Astrocyte (in vitro differentiated cells and primary cell): ENCODE measurements at regions not wholly inside any gene's neighbourhood (a gene's known extent, or its start where the extent isn't known, plus 50 kb on each side); places are given as distances from the start of the nearest gene placed in this dataset.

Experiments used
- DNase-seq: peaks from one replicate; pipeline ENCODE4 v3.0.0-alpha.2; 2010; ENCODE audit warnings: low read depth
- FAIRE-seq: peaks from 2 replicates; lab custom pipeline; 2011; peaks lifted over from hg19 to GRCh38; lab: Jason Lieb, UNC
- H2AFZ ChIP-seq: 2 replicates; pipeline ENCODE4 v1.6.0; 2012; ENCODE audit warnings: low read depth, low read length, inconsistent platforms
- H3K27ac ChIP-seq: 2 replicates; pipeline ENCODE4 v1.5.1; 2011; ENCODE audit warnings: low read depth, low read length, inconsistent platforms
- H3K27me3 ChIP-seq: 2 replicates; pipeline ENCODE4 v1.6.0; 2011; ENCODE audit warnings: low read length, inconsistent platforms; ENCODE audit not compliant: insufficient read depth
- H3K36me3 ChIP-seq: 2 replicates; pipeline ENCODE4 v1.5.1; 2011; ENCODE audit warnings: low read length, inconsistent platforms; ENCODE audit not compliant: insufficient read depth
- H3K4me1 ChIP-seq: 2 replicates; pipeline ENCODE4 v1.5.1; 2011; ENCODE audit warnings: low read length, inconsistent platforms; ENCODE audit not compliant: insufficient read depth
- H3K4me2 ChIP-seq: 2 replicates; pipeline ENCODE4 v1.6.0; 2012; ENCODE audit warnings: low read length, inconsistent platforms
- H3K4me3 ChIP-seq: 2 replicates; pipeline ENCODE4 v1.5.1; 2011; ENCODE audit warnings: low read depth, mild to moderate bottlenecking, low read length, inconsistent platforms; ENCODE audit not compliant: insufficient read depth
- H3K79me2 ChIP-seq: 2 replicates; pipeline ENCODE4 v1.6.0; 2012; ENCODE audit warnings: mild to moderate bottlenecking, low read length, inconsistent platforms; ENCODE audit not compliant: insufficient read depth
- H3K9ac ChIP-seq: 2 replicates; pipeline ENCODE4 v1.6.0; 2012; ENCODE audit warnings: mild to moderate bottlenecking, low read length, inconsistent platforms
- H3K9me3 ChIP-seq: 2 replicates; pipeline ENCODE4 v1.5.1; 2012; ENCODE audit warnings: low read depth, mild to moderate bottlenecking, low read length, inconsistent platforms; ENCODE audit not compliant: insufficient read depth
- H4K20me1 ChIP-seq: 2 replicates; pipeline ENCODE4 v1.6.0; 2012; ENCODE audit warnings: low read length, inconsistent platforms; ENCODE audit not compliant: insufficient read depth
- H3K27ac Mint-ChIP-seq: one replicate; pipeline ENCODE4 v1.8.0; 2021; ENCODE audit warnings: mild to moderate bottlenecking, mixed read lengths; ENCODE audit not compliant: unreplicated experiment
- H3K27me3 Mint-ChIP-seq: one replicate; pipeline ENCODE4 v1.8.0; 2021; ENCODE audit warnings: low read depth, mixed read lengths; ENCODE audit not compliant: unreplicated experiment
- H3K36me3 Mint-ChIP-seq: one replicate; pipeline ENCODE4 v1.8.0; 2021; ENCODE audit warnings: low read depth, mixed read lengths; ENCODE audit not compliant: unreplicated experiment
- H3K4me1 Mint-ChIP-seq: one replicate; pipeline ENCODE4 v1.8.0; 2021; ENCODE audit warnings: low read depth, mixed read lengths; ENCODE audit not compliant: unreplicated experiment
- H3K4me3 Mint-ChIP-seq: one replicate; pipeline ENCODE4 v1.8.0; 2021; ENCODE audit warnings: mild to moderate bottlenecking, moderate library complexity, mixed read lengths; ENCODE audit not compliant: unreplicated experiment
- H3K9me3 Mint-ChIP-seq: one replicate; pipeline ENCODE4 v1.8.0; 2021; ENCODE audit warnings: mild to moderate bottlenecking, mixed read lengths; ENCODE audit not compliant: unreplicated experiment
- EZH2 ChIP-seq: IDR thresholded peaks from 2 replicates; pipeline ENCODE4 v1.6.1; 2012; ENCODE audit warnings: mild to moderate bottlenecking, low read length, inconsistent platforms; ENCODE audit not compliant: insufficient read depth
- TF ChIP-seq, protein P1 (sequence below): IDR thresholded peaks from 2 replicates; pipeline ENCODE4 v1.5.1; 2011; ENCODE audit warnings: low read depth, mild to moderate bottlenecking, inconsistent platforms, low read length, moderate library complexity; ENCODE audit not compliant: insufficient read depth

GRCh38 chr12:105967038-105967776 lies 171.5 kb downstream of the NUAK1 start:
- H3K27ac Mint-ChIP-seq: peak overlapping the region; percentile 80
- H3K27ac ChIP-seq: peak overlapping the region; percentile 80
- H3K9ac ChIP-seq: peak overlapping the region; percentile 66
- H3K79me2 ChIP-seq: no peaks in the 10 kb centered on the region
- peak overlapping the region; percentile 13 for H2AFZ ChIP-seq
- H3K4me3 ChIP-seq: no peak overlapping the region
- H3K4me3 Mint-ChIP-seq: no peak overlapping the region
- peaks cover 10% of the 10 kb centered on the region for H3K4me1 ChIP-seq
- DNase-seq: peak; percentile 65
- peaks cover 4% of the 10 kb centered on the region for H3K9me3 Mint-ChIP-seq
- peaks cover 27% of the 10 kb centered on the region for H3K4me1 Mint-ChIP-seq
- peak overlapping the region; percentile 34 for H3K4me2 ChIP-seq
- no peak for FAIRE-seq
- H3K27me3 ChIP-seq: no peaks in the 10 kb centered on the region
- no peaks in the 10 kb centered on the region for H4K20me1 ChIP-seq
- no peaks in the 10 kb centered on the region for H3K36me3 Mint-ChIP-seq
- H3K9me3 ChIP-seq: no peaks in the 10 kb centered on the region
- TF ChIP-seq, protein P1, sequence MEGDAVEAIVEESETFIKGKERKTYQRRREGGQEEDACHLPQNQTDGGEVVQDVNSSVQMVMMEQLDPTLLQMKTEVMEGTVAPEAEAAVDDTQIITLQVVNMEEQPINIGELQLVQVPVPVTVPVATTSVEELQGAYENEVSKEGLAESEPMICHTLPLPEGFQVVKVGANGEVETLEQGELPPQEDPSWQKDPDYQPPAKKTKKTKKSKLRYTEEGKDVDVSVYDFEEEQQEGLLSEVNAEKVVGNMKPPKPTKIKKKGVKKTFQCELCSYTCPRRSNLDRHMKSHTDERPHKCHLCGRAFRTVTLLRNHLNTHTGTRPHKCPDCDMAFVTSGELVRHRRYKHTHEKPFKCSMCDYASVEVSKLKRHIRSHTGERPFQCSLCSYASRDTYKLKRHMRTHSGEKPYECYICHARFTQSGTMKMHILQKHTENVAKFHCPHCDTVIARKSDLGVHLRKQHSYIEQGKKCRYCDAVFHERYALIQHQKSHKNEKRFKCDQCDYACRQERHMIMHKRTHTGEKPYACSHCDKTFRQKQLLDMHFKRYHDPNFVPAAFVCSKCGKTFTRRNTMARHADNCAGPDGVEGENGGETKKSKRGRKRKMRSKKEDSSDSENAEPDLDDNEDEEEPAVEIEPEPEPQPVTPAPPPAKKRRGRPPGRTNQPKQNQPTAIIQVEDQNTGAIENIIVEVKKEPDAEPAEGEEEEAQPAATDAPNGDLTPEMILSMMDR: no peak
- no peak for TF ChIP-seq EZH2
- no peaks in the 10 kb centered on the region for H3K27me3 Mint-ChIP-seq
- no peaks in the 10 kb centered on the region for H3K36me3 ChIP-seq

DNA sequence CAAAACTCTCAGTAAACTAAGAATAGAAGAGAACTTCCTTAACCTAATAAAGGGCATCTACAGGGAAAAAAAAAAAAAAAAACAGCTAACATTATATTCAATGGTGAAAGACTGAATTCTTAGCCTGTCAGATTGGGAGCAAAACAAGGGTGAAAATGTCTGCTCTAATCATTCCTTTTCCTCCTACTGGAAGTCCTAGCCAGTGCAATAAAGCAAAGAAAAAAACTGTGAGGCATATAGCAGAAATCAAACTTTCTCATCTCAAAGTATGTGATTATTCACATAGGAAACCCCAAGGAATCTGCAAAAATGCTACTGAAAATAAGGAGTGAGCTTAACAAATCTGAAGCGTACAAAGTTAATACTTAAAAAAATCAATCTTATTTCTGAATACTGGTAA lies 170.7 kb downstream of the NUAK1 start:
- no peaks in the 10 kb centered on the region for H3K9me3 ChIP-seq
- H3K27me3 ChIP-seq: no peaks in the 10 kb centered on the region
- Mint-ChIP-seq H3K27ac (peak overlapping the region; percentile 29), H3K4me1 (peaks cover 20% of the 10 kb centered on the region), H3K9me3 (peaks cover 4% of the 10 kb centered on the region), H3K27me3 (no peaks in the 10 kb centered on the region), H3K36me3 (peaks cover 3% of the 10 kb centered on the region), H3K4me3 (no peak overlapping the region)
- no peaks in the 10 kb centered on the region for H3K79me2 ChIP-seq
- H3K27ac ChIP-seq: peak overlapping the region; percentile 80
- H3K4me2 ChIP-seq: peak overlapping the region; percentile 31
- DNase-seq (no peak), FAIRE-seq (no peak)
- no peak for TF ChIP-seq EZH2
- TF ChIP-seq, protein P1: no peak
- H3K36me3 ChIP-seq: no peaks in the 10 kb centered on the region
- peaks cover 10% of the 10 kb centered on the region for H3K4me1 ChIP-seq
- H3K4me3 ChIP-seq: no peak overlapping the region
- no peaks in the 10 kb centered on the region for H4K20me1 ChIP-seq
- H3K9ac ChIP-seq: peak overlapping the region; percentile 54
- no peak overlapping the region for H2AFZ ChIP-seq

- no peaks in the 10 kb centered on the region for H3K27me3 ChIP-seq
- no peak overlapping the region for H3K4me3 Mint-ChIP-seq
- H3K79me2 ChIP-seq: no peaks in the 10 kb centered on the region
- H3K36me3 Mint-ChIP-seq: peaks cover 3% of the 10 kb centered on the region
- no peak for TF ChIP-seq EZH2
- TF ChIP-seq, protein P1: no peak
- peaks cover 10% of the 10 kb centered on the region for H3K4me1 ChIP-seq
- FAIRE-seq (no peak), DNase-seq (no peak)
- no peak overlapping the region for H3K9ac ChIP-seq
- no peak overlapping the region for H3K4me3 ChIP-seq
- no peak overlapping the region for H2AFZ ChIP-seq
- no peaks in the 10 kb centered on the region for H4K20me1 ChIP-seq
- no peaks in the 10 kb centered on the region for H3K9me3 ChIP-seq
- H3K27me3 Mint-ChIP-seq: no peaks in the 10 kb centered on the region
- H3K9me3 Mint-ChIP-seq: peaks cover 4% of the 10 kb centered on the region
- no peak overlapping the region for H3K27ac ChIP-seq
- H3K4me1 Mint-ChIP-seq: peaks cover 23% of the 10 kb centered on the region
- H3K27ac Mint-ChIP-seq: no peak overlapping the region
- no peak overlapping the region for H3K4me2 ChIP-seq
- no peaks in the 10 kb centered on the region for H3K36me3 ChIP-seq
These were observed 167.9 kb downstream of the NUAK1 start for GRCh38 chr12:105970885-105971284.
